ENCODE measurements at regions not wholly inside any gene's neighbourhood (a gene's known extent, or its start where the extent isn't known, plus 50 kb on each side); places are given as distances from the start of the nearest gene placed in this dataset.

DNA sequence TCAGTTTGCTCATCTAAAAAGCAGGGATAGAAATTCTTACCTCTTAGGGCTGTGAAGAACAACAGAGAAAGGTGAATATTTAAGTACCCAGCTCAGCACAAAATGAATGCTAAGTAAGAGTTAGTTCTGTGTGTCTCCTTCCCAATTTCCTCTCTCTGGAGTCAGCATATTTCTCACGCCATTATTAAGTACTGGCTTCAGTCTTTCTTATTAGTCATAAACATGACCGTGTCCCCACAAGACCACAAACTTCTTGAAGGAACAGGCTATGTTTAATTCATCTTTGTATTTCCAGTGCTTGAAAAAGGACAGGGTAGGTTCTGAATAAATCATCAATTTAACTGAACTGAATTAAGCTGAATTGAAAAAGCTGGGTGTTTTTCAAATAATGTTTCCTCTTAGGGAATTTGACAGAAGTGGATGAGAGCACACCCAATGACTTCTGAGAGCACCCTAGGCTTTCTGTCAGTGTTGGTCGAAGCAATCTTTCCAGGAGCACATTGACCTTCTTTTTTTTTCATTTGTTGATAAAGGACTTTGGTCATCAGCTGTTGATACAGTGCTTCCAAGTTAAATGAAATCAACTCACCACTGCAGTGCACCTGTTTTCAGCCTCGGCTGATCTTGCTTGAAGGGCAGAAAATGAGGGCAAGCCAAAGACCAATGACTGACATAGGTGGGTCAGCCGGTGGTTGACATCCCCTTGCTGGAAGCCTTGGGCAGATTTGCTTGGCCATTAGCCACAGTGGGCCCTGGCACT is 324.6 kb downstream of the MFSD1 start:
- TF ChIP-seq ZNF670 (tag by site-specific recombination; IDR thresholded peaks at IDR 0.05; ENCODE audit: low read depth): no peak
- no peak for TF ChIP-seq ZNF777 (tag by site-specific recombination; IDR thresholded peaks at IDR 0.05; ENCODE audit: borderline replicate concordance)
- no peak for TF ChIP-seq ZNF830 (tag by site-specific recombination; IDR thresholded peaks at IDR 0.05; ENCODE audit: low read depth)
- TF ChIP-seq, protein P1, sequence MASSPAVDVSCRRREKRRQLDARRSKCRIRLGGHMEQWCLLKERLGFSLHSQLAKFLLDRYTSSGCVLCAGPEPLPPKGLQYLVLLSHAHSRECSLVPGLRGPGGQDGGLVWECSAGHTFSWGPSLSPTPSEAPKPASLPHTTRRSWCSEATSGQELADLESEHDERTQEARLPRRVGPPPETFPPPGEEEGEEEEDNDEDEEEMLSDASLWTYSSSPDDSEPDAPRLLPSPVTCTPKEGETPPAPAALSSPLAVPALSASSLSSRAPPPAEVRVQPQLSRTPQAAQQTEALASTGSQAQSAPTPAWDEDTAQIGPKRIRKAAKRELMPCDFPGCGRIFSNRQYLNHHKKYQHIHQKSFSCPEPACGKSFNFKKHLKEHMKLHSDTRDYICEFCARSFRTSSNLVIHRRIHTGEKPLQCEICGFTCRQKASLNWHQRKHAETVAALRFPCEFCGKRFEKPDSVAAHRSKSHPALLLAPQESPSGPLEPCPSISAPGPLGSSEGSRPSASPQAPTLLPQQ (tag by site-specific recombination; IDR thresholded peaks at IDR 0.05): no peak
- no peak for TF ChIP-seq ZNF266 (tag by site-specific recombination; IDR thresholded peaks at IDR 0.05; ENCODE audit: low read depth)
- TF ChIP-seq, protein P2, sequence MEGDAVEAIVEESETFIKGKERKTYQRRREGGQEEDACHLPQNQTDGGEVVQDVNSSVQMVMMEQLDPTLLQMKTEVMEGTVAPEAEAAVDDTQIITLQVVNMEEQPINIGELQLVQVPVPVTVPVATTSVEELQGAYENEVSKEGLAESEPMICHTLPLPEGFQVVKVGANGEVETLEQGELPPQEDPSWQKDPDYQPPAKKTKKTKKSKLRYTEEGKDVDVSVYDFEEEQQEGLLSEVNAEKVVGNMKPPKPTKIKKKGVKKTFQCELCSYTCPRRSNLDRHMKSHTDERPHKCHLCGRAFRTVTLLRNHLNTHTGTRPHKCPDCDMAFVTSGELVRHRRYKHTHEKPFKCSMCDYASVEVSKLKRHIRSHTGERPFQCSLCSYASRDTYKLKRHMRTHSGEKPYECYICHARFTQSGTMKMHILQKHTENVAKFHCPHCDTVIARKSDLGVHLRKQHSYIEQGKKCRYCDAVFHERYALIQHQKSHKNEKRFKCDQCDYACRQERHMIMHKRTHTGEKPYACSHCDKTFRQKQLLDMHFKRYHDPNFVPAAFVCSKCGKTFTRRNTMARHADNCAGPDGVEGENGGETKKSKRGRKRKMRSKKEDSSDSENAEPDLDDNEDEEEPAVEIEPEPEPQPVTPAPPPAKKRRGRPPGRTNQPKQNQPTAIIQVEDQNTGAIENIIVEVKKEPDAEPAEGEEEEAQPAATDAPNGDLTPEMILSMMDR (tag by site-specific recombination; IDR thresholded peaks at IDR 0.05): no peak
- TF ChIP-seq ZNF211 (tag by site-specific recombination; IDR thresholded peaks at IDR 0.05; ENCODE audit: low read depth): no peak
- no peak for TF ChIP-seq SCRT2 (tag by site-specific recombination; IDR thresholded peaks at IDR 0.05)
- TF ChIP-seq TCF7L2 (IDR thresholded peaks at IDR 0.05; ENCODE audit: borderline replicate concordance, low read depth, low read length): no peak

Measured in HEK293 (cell line).